SU-DHL-6 (cell line): ENCODE measurements at regions not wholly inside any gene's neighbourhood (a gene's known extent, or its start where the extent isn't known, plus 50 kb on each side); places are given as distances from the start of the nearest gene placed in this dataset.

Experiments
- H2AFZ ChIP-seq: fragments of 200-600 bp; sonication (generic); 2 replicates; pipeline ENCODE4 v1.6.1; 2014; ENCODE audit warnings: low read depth, mild to moderate bottlenecking, moderate library complexity, mixed read lengths, antibody characterized with exemption, low read length; ENCODE audit not compliant: severe bottlenecking
- H3F3A ChIP-seq: fragments of 200-600 bp; shearing (Covaris generic); 2 replicates; pipeline ENCODE4 v1.6.0; 2016; ENCODE audit warnings: antibody characterized with exemption, mild to moderate bottlenecking; ENCODE audit not compliant: insufficient read depth
- H3K27ac ChIP-seq: fragments of 200-600 bp; sonication (generic); 2 replicates; pipeline ENCODE4 v1.5.1; 2016; ENCODE audit warnings: low read depth, mild to moderate bottlenecking, low read length, moderate library complexity, mixed read lengths
- H3K27me3 ChIP-seq: fragments of 200-600 bp; sonication (generic), shearing (Covaris generic); 2 replicates; pipeline ENCODE4 v1.6.0; 2014; ENCODE audit warnings: mild to moderate bottlenecking, low read length
- H3K36me3 ChIP-seq: fragments of 200-600 bp; sonication (generic); 2 replicates; pipeline ENCODE4 v1.6.1; 2014; ENCODE audit warnings: mild to moderate bottlenecking, low read length, mixed read lengths
- H3K4me2 ChIP-seq: fragments of 300-600, 200-600 bp; shearing (Covaris generic), sonication (generic); 2 replicates; pipeline ENCODE4 v1.6.0; 2014; ENCODE audit warnings: low read length, low read depth, mild to moderate bottlenecking; ENCODE audit not compliant: poor library complexity, severe bottlenecking
- H3K4me3 ChIP-seq: fragments of 200-600 bp; sonication (generic); 2 replicates; pipeline ENCODE4 v1.5.1; 2014; ENCODE audit warnings: antibody characterized with exemption, low read length, mild to moderate bottlenecking, mixed read lengths; ENCODE audit not compliant: insufficient read depth, poor library complexity, severe bottlenecking
- H3K79me2 ChIP-seq: fragments of 200-600 bp; sonication (generic); 2 replicates; pipeline ENCODE4 v1.6.1; 2014; ENCODE audit warnings: mild to moderate bottlenecking, low read length, moderate library complexity; ENCODE audit not compliant: insufficient read depth
- H3K9ac ChIP-seq: fragments of 200-600 bp; sonication (generic); 2 replicates; pipeline ENCODE4 v1.7.0; 2014; ENCODE audit warnings: mild to moderate bottlenecking, low read length
- H3K9me2 ChIP-seq: fragments of 200-600 bp; sonication (generic); replicated peaks from 2 replicates; pipeline ENCODE4 v1.6.1; 2014; ENCODE audit warnings: low read length; ENCODE audit not compliant: insufficient read depth
- H3K9me3 ChIP-seq: fragments of 200-600 bp; sonication (generic); 2 replicates; pipeline ENCODE4 v1.6.1; 2014; ENCODE audit warnings: low read length, mixed read lengths; ENCODE audit not compliant: insufficient read depth
- H4K20me1 ChIP-seq: fragments of 200-600 bp; sonication (generic); 2 replicates; pipeline ENCODE4 v1.6.1; 2014; ENCODE audit warnings: low read depth, mild to moderate bottlenecking, antibody characterized with exemption, low read length, moderate library complexity, mixed read lengths
- EZH2phosphoT487 ChIP-seq: fragments of 200-600 bp; sonication (generic), shearing (Covaris generic); conservative IDR thresholded peaks from 2 replicates; pipeline ENCODE4 v1.6.1; 2018; ENCODE audit warnings: mild to moderate bottlenecking, antibody characterized with exemption, low read length, moderate library complexity, mixed read lengths
- TF ChIP-seq, protein P1 (sequence below): fragments of 200-600 bp; sonication (generic); IDR thresholded peaks from one replicate; pipeline ENCODE4 v1.5.1; 2017; ENCODE audit warnings: antibody characterized with exemption, mild to moderate bottlenecking, low read length, moderate library complexity; ENCODE audit not compliant: insufficient read depth, poor library complexity, severe bottlenecking

DNA sequence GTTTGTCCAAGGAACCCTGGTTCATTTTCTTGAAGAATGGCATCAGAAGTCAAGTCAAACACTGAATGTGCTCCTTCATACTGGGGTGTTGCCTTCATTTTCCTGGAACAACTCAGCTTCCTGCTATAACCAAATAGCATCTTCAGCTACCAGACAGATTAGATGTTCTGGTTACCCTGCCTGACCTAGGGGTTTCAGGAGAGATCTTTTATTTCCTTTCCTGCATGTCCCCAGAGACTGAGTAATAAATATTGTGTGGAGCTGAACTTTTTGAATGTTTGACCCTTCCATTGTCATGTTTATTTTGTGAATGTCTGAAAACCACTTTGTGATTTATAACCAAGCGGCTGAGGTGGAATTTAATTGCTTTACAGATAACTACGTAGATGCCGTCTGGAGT is 147.1 kb downstream of the IRX1 start:
- Histone ChIP-seq H3K4me3 (no peak overlapping the region), H3K9ac (no peak overlapping the region)
- TF ChIP-seq, protein P1, sequence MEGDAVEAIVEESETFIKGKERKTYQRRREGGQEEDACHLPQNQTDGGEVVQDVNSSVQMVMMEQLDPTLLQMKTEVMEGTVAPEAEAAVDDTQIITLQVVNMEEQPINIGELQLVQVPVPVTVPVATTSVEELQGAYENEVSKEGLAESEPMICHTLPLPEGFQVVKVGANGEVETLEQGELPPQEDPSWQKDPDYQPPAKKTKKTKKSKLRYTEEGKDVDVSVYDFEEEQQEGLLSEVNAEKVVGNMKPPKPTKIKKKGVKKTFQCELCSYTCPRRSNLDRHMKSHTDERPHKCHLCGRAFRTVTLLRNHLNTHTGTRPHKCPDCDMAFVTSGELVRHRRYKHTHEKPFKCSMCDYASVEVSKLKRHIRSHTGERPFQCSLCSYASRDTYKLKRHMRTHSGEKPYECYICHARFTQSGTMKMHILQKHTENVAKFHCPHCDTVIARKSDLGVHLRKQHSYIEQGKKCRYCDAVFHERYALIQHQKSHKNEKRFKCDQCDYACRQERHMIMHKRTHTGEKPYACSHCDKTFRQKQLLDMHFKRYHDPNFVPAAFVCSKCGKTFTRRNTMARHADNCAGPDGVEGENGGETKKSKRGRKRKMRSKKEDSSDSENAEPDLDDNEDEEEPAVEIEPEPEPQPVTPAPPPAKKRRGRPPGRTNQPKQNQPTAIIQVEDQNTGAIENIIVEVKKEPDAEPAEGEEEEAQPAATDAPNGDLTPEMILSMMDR, result no peak
- TF ChIP-seq EZH2phosphoT487, result no peak

DNA sequence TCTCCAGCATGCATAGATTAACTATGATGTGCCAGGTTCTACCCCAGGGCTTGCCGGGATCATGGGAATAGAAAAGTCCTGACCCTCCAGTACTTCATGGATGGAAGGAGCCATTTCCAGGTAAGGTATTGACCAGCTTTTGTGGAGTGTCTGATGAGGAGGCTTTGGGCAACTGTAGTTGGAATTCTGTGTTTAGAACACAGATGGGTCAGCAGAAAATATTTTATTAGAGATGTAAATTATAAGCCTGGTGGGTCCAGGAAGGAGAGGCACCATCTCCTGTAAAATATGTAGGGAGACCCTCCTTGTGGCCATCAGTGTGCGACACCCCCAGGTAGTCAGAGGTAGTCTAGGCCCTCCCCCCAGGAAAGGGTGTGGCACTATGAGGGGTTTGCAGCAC is 156.2 kb downstream of the IRX1 start:
- 0 out of 2 replicates have a peak, but pooled peaks cover 4% of the 10 kb centered on the region for H3K9me3 ChIP-seq
- H3K4me3 ChIP-seq, result no peak overlapping the region
- H3F3A ChIP-seq, result no peaks in the 10 kb centered on the region
- no peaks in the 10 kb centered on the region for H4K20me1 ChIP-seq
- H3K9ac ChIP-seq, result no peak overlapping the region
- no peaks in the 10 kb centered on the region for H3K27me3 ChIP-seq
- H3K79me2 ChIP-seq, result no peaks in the 10 kb centered on the region
- TF ChIP-seq, protein P1, result no peak
- no peak for TF ChIP-seq EZH2phosphoT487
- H3K9me2 ChIP-seq, result no peaks in the 10 kb centered on the region
- H3K36me3 ChIP-seq, result no peaks in the 10 kb centered on the region
- H3K4me2 ChIP-seq, result no peak overlapping the region
- H2AFZ ChIP-seq, result no peak overlapping the region
- H3K27ac ChIP-seq, result no peak overlapping the region

More for the DNA sequence above, 147.1 kb downstream of the IRX1 start:
- H3K9me2 ChIP-seq, result no peaks in the 10 kb centered on the region
- H3K27me3 ChIP-seq, result no peaks in the 10 kb centered on the region
- H3K4me2 ChIP-seq, result no peak overlapping the region
- H4K20me1 ChIP-seq, result no peaks in the 10 kb centered on the region
- no peak overlapping the region for H3K27ac ChIP-seq
- no peaks in the 10 kb centered on the region for H3K79me2 ChIP-seq
- no peak overlapping the region for H2AFZ ChIP-seq
- 0 out of 2 replicates have a peak, but pooled peaks cover 2% of the 10 kb centered on the region for H3K9me3 ChIP-seq
- no peaks in the 10 kb centered on the region for H3F3A ChIP-seq
- no peaks in the 10 kb centered on the region for H3K36me3 ChIP-seq

DNA sequence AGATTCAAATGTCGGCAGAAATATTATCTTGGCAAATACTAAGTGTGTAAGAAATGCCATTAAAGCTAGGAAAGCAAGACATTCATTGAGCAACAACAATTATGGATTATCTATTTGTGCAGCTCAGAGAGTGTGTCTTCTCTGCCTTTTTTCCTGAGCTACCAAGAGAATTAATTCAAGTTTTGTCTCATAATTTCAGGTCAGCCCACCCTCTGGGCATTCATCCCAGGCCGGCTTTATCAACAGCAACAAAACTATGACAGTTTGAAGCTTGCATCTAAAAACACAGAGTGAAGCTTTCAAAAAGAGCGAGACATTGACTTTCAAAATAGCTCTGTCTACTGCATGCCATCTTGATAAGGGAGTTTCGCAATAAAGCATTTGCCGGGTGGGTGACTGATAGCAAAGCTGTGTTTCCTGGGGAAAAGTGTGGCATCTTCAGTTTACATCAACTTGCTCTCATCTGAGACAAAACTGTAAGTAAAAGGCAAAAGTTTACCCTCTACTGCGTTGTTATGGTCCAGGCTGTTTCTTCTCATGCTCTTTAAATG is 182.4 kb downstream of the IRX1 start:
- Histone ChIP-seq H3K27ac (no peak overlapping the region), H3K36me3 (no peaks in the 10 kb centered on the region), H3K9me2 (no peaks in the 10 kb centered on the region), H3K9me3 (no peaks in the 10 kb centered on the region), H3K79me2 (no peaks in the 10 kb centered on the region), H3K4me2 (no peak overlapping the region), H3K4me3 (no peak overlapping the region), H2AFZ (no peak overlapping the region), H4K20me1 (no peaks in the 10 kb centered on the region), H3K9ac (no peak overlapping the region), H3K27me3 (no peaks in the 10 kb centered on the region), H3F3A (no peaks in the 10 kb centered on the region)
- TF ChIP-seq EZH2phosphoT487, result no peak

DNA sequence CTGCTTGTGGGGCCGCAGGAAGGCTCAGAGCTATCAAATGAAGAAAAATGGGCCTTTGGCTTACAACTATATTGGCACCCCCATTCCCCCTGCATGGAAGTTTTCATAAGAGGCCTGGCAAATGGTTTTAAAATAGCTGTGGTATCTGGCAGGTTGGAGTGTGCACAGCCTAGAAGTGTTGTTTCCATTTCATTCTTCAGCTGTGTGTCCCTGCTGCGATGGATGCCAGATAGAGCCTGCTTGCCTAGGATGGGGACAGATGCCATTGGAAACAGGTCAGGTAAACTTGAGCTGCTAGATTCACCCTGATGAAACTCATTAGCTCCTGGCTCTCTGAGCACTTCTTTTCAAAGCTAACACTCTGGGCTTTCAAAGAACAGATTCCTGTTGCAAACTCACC is 183.3 kb downstream of the IRX1 start:
- H3F3A ChIP-seq, result no peaks in the 10 kb centered on the region
- H3K4me2 ChIP-seq, result no peak overlapping the region
- H3K4me3 ChIP-seq, result no peak overlapping the region
- TF ChIP-seq, protein P1, result no peak
- TF ChIP-seq EZH2phosphoT487, result no peak
- H3K36me3 ChIP-seq, result no peaks in the 10 kb centered on the region
- no peak overlapping the region for H3K27ac ChIP-seq
- no peak overlapping the region for H2AFZ ChIP-seq
- H3K9ac ChIP-seq, result no peak overlapping the region
- no peaks in the 10 kb centered on the region for H3K27me3 ChIP-seq
- no peaks in the 10 kb centered on the region for H3K9me2 ChIP-seq
- no peaks in the 10 kb centered on the region for H4K20me1 ChIP-seq
- no peaks in the 10 kb centered on the region for H3K9me3 ChIP-seq
- H3K79me2 ChIP-seq, result no peaks in the 10 kb centered on the region
